ENCODE measurements at regions not wholly inside any gene's neighbourhood (a gene's known extent, or its start where the extent isn't known, plus 50 kb on each side); places are given as distances from the start of the nearest gene placed in this dataset.

GRCh38 chr1:175872588-175872987 is 129.2 kb upstream of the TNR start:
- no peak overlapping the region for H3K4me3 Mint-ChIP-seq
- intact Hi-C loops (cut with DNase I, micrococcal nuclease): no loop called here
- no peaks in the 10 kb centered on the region for H3K4me1 Mint-ChIP-seq (ENCODE audit: low read depth)
- no peaks in the 10 kb centered on the region for H3K4me1 ChIP-seq (ENCODE audit: insufficient read depth, low read length)
- TF ChIP-seq CTCF (IDR thresholded peaks at IDR 0.05): no peak
- H3K9me3 Mint-ChIP-seq: no peaks in the 10 kb centered on the region
- CTCF ChIA-PET: no interaction called here
- ATAC-seq (ENCODE audit: poor library complexity) (no peak), DNase-seq (no peak)
- no peaks in the 10 kb centered on the region for H3K36me3 ChIP-seq (ENCODE audit: insufficient read depth, low read length)
- no peaks in the 10 kb centered on the region for H3K9me3 ChIP-seq (ENCODE audit: control insufficient read depth in 1 of 2, insufficient read depth in 1 of 2, low read length in 2 of 2)
- H3K27ac ChIP-seq (ENCODE audit: low read depth in 1 of 2, low read length in 2 of 2): no peak overlapping the region
- POLR2A ChIA-PET: no interaction called here
- H3K4me3 ChIP-seq (ENCODE audit: low read length): no peak overlapping the region
- H3K27ac Mint-ChIP-seq: no peak overlapping the region
- no peaks in the 10 kb centered on the region for H3K27me3 ChIP-seq (ENCODE audit: control insufficient read depth in 1 of 2, insufficient read depth in 2 of 2, low read length in 2 of 2)
- no peaks in the 10 kb centered on the region for H3K36me3 Mint-ChIP-seq (ENCODE audit: low read depth)
- H3K27me3 Mint-ChIP-seq: no peaks in the 10 kb centered on the region

DNA sequence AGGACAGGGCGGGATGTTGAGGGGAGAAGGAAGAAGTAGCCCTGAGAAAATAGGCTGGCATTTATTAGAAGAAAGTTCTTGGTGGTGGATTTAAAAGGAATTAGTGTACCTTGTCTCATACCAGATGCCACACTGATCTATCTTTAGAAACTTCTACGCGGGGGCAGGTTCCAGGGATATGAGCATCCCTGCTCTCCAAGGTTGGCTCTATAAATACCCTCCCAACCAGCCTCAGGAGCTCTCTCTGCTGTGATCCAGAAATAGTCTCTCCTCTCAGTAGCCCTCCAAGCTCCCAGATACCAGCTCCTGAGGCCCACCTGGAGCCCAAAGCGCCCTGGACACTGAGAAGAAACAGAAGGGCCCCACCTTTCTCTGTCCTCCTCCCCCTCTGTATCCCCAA is 128.3 kb upstream of the TNR start:
- ATAC-seq (ENCODE audit: poor library complexity): no peak
- H3K4me1 ChIP-seq (ENCODE audit: insufficient read depth, low read length): no peaks in the 10 kb centered on the region
- H3K9me3 ChIP-seq (ENCODE audit: control insufficient read depth in 1 of 2, insufficient read depth in 1 of 2, low read length in 2 of 2): no peaks in the 10 kb centered on the region
- CTCF ChIA-PET: no interaction called here
- no peak overlapping the region for H3K27ac ChIP-seq (ENCODE audit: low read depth in 1 of 2, low read length in 2 of 2)
- no peaks in the 10 kb centered on the region for H3K27me3 ChIP-seq (ENCODE audit: control insufficient read depth in 1 of 2, insufficient read depth in 2 of 2, low read length in 2 of 2)
- Mint-ChIP-seq H3K27ac (no peak overlapping the region), H3K4me1 (ENCODE audit: low read depth) (no peaks in the 10 kb centered on the region), H3K4me3 (no peak overlapping the region), H3K36me3 (ENCODE audit: low read depth) (no peaks in the 10 kb centered on the region), H3K9me3 (no peaks in the 10 kb centered on the region), H3K27me3 (no peaks in the 10 kb centered on the region)
- intact Hi-C loops (cut with DNase I, micrococcal nuclease): no loop called here
- H3K4me3 ChIP-seq (ENCODE audit: low read length): no peak overlapping the region
- DNase-seq: no peak
- H3K36me3 ChIP-seq (ENCODE audit: insufficient read depth, low read length): no peaks in the 10 kb centered on the region
- POLR2A ChIA-PET: no interaction called here
- TF ChIP-seq CTCF (IDR thresholded peaks at IDR 0.05): no peak

- no peaks in the 10 kb centered on the region for H3K9me3 Mint-ChIP-seq
- Histone ChIP-seq H3K4me1 (ENCODE audit: insufficient read depth, low read length) (no peaks in the 10 kb centered on the region), H3K27ac (ENCODE audit: low read depth in 1 of 2, low read length in 2 of 2) (no peak overlapping the region), H3K4me3 (ENCODE audit: low read length) (no peak overlapping the region), H3K9me3 (ENCODE audit: control insufficient read depth in 1 of 2, insufficient read depth in 1 of 2, low read length in 2 of 2) (no peaks in the 10 kb centered on the region), H3K27me3 (ENCODE audit: control insufficient read depth in 1 of 2, insufficient read depth in 2 of 2, low read length in 2 of 2) (no peaks in the 10 kb centered on the region), H3K36me3 (ENCODE audit: insufficient read depth, low read length) (no peaks in the 10 kb centered on the region)
- peaks cover 5% of the 10 kb centered on the region for H3K27me3 Mint-ChIP-seq
- DNase-seq (no peak), ATAC-seq (ENCODE audit: poor library complexity) (no peak)
- no peak for TF ChIP-seq CTCF (IDR thresholded peaks at IDR 0.05)
- ChIA-PET CTCF (no interaction called here), POLR2A (no interaction called here)
- intact Hi-C loops (cut with DNase I, micrococcal nuclease): no loop called here
- no peaks in the 10 kb centered on the region for H3K4me1 Mint-ChIP-seq (ENCODE audit: low read depth)
- H3K4me3 Mint-ChIP-seq: no peak overlapping the region
- H3K27ac Mint-ChIP-seq: no peak overlapping the region
- H3K36me3 Mint-ChIP-seq (ENCODE audit: low read depth): no peaks in the 10 kb centered on the region
Measured at GRCh38 chr1:175870217-175870616, 126.8 kb upstream of the TNR start.
